Transverse colon (tissue), 4 donors: ENCODE measurements at regions not wholly inside any gene's neighbourhood (a gene's known extent, or its start where the extent isn't known, plus 50 kb on each side); places are given as distances from the start of the nearest gene placed in this dataset.

ENCODE experiments used
- POLR2A ChIP-seq: fragments of 450-650 bp; IDR thresholded peaks from one replicate; pipeline ENCODE4 v1.6.1; 2016; ENCODE audit warnings: antibody characterized with exemption, mild to moderate bottlenecking, moderate library complexity
- POLR2AphosphoS5 ChIP-seq, 3 donors: sonication (generic); formaldehyde crosslinking; IDR thresholded peaks; one replicate each; pipeline ENCODE4 v1.6.1; 2016; ENCODE audit warnings: antibody characterized with exemption in 3 of 3
- TF ChIP-seq, protein P1 (sequence below), 5 experiments: fragments of 200-600 bp in 3 of 5; fragments of 450-650 bp in 2 of 5; sonication (generic) in 3 of 5; IDR thresholded peaks; 1 replicate in 2 of 5; 2 replicates in 3 of 5; pipeline ENCODE4 v1.5.1; 2016 to 2017; ENCODE audit warnings: antibody characterized with exemption in 5 of 5, inconsistent platforms in 3 of 5, mild to moderate bottlenecking in 2 of 5, moderate library complexity in 1 of 5

- TF ChIP-seq POLR2AphosphoS5 (IDR thresholded peaks at IDR 0.05) = no peak
- TF ChIP-seq, protein P1, sequence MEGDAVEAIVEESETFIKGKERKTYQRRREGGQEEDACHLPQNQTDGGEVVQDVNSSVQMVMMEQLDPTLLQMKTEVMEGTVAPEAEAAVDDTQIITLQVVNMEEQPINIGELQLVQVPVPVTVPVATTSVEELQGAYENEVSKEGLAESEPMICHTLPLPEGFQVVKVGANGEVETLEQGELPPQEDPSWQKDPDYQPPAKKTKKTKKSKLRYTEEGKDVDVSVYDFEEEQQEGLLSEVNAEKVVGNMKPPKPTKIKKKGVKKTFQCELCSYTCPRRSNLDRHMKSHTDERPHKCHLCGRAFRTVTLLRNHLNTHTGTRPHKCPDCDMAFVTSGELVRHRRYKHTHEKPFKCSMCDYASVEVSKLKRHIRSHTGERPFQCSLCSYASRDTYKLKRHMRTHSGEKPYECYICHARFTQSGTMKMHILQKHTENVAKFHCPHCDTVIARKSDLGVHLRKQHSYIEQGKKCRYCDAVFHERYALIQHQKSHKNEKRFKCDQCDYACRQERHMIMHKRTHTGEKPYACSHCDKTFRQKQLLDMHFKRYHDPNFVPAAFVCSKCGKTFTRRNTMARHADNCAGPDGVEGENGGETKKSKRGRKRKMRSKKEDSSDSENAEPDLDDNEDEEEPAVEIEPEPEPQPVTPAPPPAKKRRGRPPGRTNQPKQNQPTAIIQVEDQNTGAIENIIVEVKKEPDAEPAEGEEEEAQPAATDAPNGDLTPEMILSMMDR (IDR thresholded peaks at IDR 0.05) = no peak
- TF ChIP-seq POLR2A = no peak
Measured at GRCh38 chr13:65825039-65825438, 1405.1 kb downstream of the PCDH9 start.
